ENCODE measurements at regions not wholly inside any gene's neighbourhood (a gene's known extent, or its start where the extent isn't known, plus 50 kb on each side); places are given as distances from the start of the nearest gene placed in this dataset.

GRCh38 chr9:32837551-32838058 is 54.3 kb downstream of the TMEM215 start:
- H3K9me3 ChIP-seq (ENCODE audit: control insufficient read depth, insufficient read depth, low read depth, low read length), result no peaks in the 10 kb centered on the region

GRCh38 chr9:32839013-32839885 is 55.9 kb downstream of the TMEM215 start:
- no peaks in the 10 kb centered on the region for H4K20me1 ChIP-seq (ENCODE audit: control insufficient read depth, extremely low read depth, insufficient read depth, low read length)
- H3K4me3 ChIP-seq (replicated peaks in 1 of 4; ENCODE audit: control extremely low read depth in 1 of 4, insufficient read depth in 1 of 4, low read depth in 3 of 4, low read length in 4 of 4), result no peak overlapping the region
- H3K9me3 ChIP-seq (ENCODE audit: control insufficient read depth, insufficient read depth, low read depth, low read length), result no peaks in the 10 kb centered on the region
- H3K4me1 ChIP-seq (ENCODE audit: control insufficient read depth, extremely low read depth, insufficient read depth, low read length), result no peaks in the 10 kb centered on the region
- H3K9ac ChIP-seq (ENCODE audit: insufficient read depth, low read length), result no peak overlapping the region
- H3K27ac ChIP-seq (ENCODE audit: insufficient read depth, low read length), result no peak overlapping the region
- no peak overlapping the region for H3K4me2 ChIP-seq (ENCODE audit: extremely low read depth, insufficient read depth, low read length)
- H3K79me2 ChIP-seq (ENCODE audit: control insufficient read depth, insufficient read depth, low read length), result no peaks in the 10 kb centered on the region
- H3K27me3 ChIP-seq (ENCODE audit: control insufficient read depth, insufficient read depth, low read length), result no peaks in the 10 kb centered on the region
- no peak overlapping the region for H2AFZ ChIP-seq (ENCODE audit: low read length)
- TF ChIP-seq CTCF (conservative IDR thresholded peaks at IDR 0.05 in 1 of 2, IDR thresholded peaks at IDR 0.05 in 1 of 2; ENCODE audit: low read depth in 1 of 2, low read length in 2 of 2), result no peak
- TF ChIP-seq EZH2 (IDR thresholded peaks at IDR 0.05; ENCODE audit: low read length, missing control alignments), result no peak
- no peak for DNase-seq (ENCODE audit: low read depth in 2 of 2)
- no peaks in the 10 kb centered on the region for H3K36me3 ChIP-seq (ENCODE audit: control insufficient read depth, insufficient read depth, low read length)

More at GRCh38 chr9:32837551-32838058, 54.3 kb downstream of the TMEM215 start:
- no peak overlapping the region for H3K27ac ChIP-seq (ENCODE audit: insufficient read depth, low read length)
- H4K20me1 ChIP-seq (ENCODE audit: control insufficient read depth, extremely low read depth, insufficient read depth, low read length), result no peaks in the 10 kb centered on the region
- no peaks in the 10 kb centered on the region for H3K36me3 ChIP-seq (ENCODE audit: control insufficient read depth, insufficient read depth, low read length)
- no peak overlapping the region for H3K9ac ChIP-seq (ENCODE audit: insufficient read depth, low read length)
- H3K4me2 ChIP-seq (ENCODE audit: extremely low read depth, insufficient read depth, low read length), result no peak overlapping the region
- H3K4me1 ChIP-seq (ENCODE audit: control insufficient read depth, extremely low read depth, insufficient read depth, low read length), result no peaks in the 10 kb centered on the region
- H3K79me2 ChIP-seq (ENCODE audit: control insufficient read depth, insufficient read depth, low read length), result no peaks in the 10 kb centered on the region
- no peak for TF ChIP-seq EZH2 (IDR thresholded peaks at IDR 0.05; ENCODE audit: low read length, missing control alignments)
- H2AFZ ChIP-seq (ENCODE audit: low read length), result no peak overlapping the region
- no peaks in the 10 kb centered on the region for H3K27me3 ChIP-seq (ENCODE audit: control insufficient read depth, insufficient read depth, low read length)
- no peak for DNase-seq (ENCODE audit: low read depth in 2 of 2)
- no peak overlapping the region for H3K4me3 ChIP-seq (replicated peaks in 1 of 4; ENCODE audit: control extremely low read depth in 1 of 4, insufficient read depth in 1 of 4, low read depth in 3 of 4, low read length in 4 of 4)

- H3K27me3 ChIP-seq (ENCODE audit: control insufficient read depth, insufficient read depth, low read length), result no peaks in the 10 kb centered on the region
- H2AFZ ChIP-seq (ENCODE audit: low read length), result no peak overlapping the region
- H3K79me2 ChIP-seq (ENCODE audit: control insufficient read depth, insufficient read depth, low read length), result no peaks in the 10 kb centered on the region
- H3K36me3 ChIP-seq (ENCODE audit: control insufficient read depth, insufficient read depth, low read length), result no peaks in the 10 kb centered on the region
- no peak overlapping the region for H3K9ac ChIP-seq (ENCODE audit: insufficient read depth, low read length)
- H3K27ac ChIP-seq (ENCODE audit: insufficient read depth, low read length), result no peak overlapping the region
- H3K9me3 ChIP-seq (ENCODE audit: control insufficient read depth, insufficient read depth, low read depth, low read length), result no peaks in the 10 kb centered on the region
- H3K4me1 ChIP-seq (ENCODE audit: control insufficient read depth, extremely low read depth, insufficient read depth, low read length), result no peaks in the 10 kb centered on the region
- H3K4me3 ChIP-seq (replicated peaks in 1 of 4; ENCODE audit: control extremely low read depth in 1 of 4, insufficient read depth in 1 of 4, low read depth in 3 of 4, low read length in 4 of 4), result no peak overlapping the region
- DNase-seq (ENCODE audit: low read depth in 2 of 2), result no peak
- no peaks in the 10 kb centered on the region for H4K20me1 ChIP-seq (ENCODE audit: control insufficient read depth, extremely low read depth, insufficient read depth, low read length)
- no peak overlapping the region for H3K4me2 ChIP-seq (ENCODE audit: extremely low read depth, insufficient read depth, low read length)
- no peak for TF ChIP-seq CTCF (conservative IDR thresholded peaks at IDR 0.05 in 1 of 2, IDR thresholded peaks at IDR 0.05 in 1 of 2; ENCODE audit: low read depth in 1 of 2, low read length in 2 of 2)
- no peak for TF ChIP-seq EZH2 (IDR thresholded peaks at IDR 0.05; ENCODE audit: low read length, missing control alignments)
Observed at GRCh38 chr9:32841314-32841713, 58.0 kb downstream of the TMEM215 start.

Data from fibroblast of lung (primary cell).